Astrocyte (in vitro differentiated cells and primary cell): ENCODE measurements at regions not wholly inside any gene's neighbourhood (a gene's known extent, or its start where the extent isn't known, plus 50 kb on each side); places are given as distances from the start of the nearest gene placed in this dataset.

ENCODE experiments used
- CTCF ChIP-seq: IDR thresholded peaks from 2 replicates; pipeline ENCODE4 v1.5.1; 2011; ENCODE audit warnings: low read depth, mild to moderate bottlenecking, inconsistent platforms, low read length, moderate library complexity; ENCODE audit not compliant: insufficient read depth
- EZH2 ChIP-seq: IDR thresholded peaks from 2 replicates; pipeline ENCODE4 v1.6.1; 2012; ENCODE audit warnings: mild to moderate bottlenecking, low read length, inconsistent platforms; ENCODE audit not compliant: insufficient read depth

DNA sequence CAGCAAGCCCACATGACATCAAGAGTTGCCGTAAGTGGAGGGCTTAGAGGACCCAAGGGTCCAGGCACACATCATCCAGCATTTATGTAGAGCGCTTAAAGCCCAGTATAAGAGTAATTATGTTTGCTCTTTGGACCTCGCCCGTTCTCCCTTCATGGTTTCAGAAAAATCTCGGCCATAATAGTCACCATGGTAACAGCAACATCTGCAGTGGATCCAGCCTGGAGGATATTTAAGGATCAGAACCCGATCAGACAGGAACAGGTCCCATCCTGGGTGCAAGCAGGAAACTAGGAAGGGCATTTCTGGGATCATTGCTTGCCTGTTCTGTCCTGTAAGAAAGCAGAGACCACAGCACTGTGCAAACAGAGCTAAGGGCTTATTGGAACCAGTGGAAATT is 89.9 kb upstream of the KAZN start:
- no peak for TF ChIP-seq EZH2
- TF ChIP-seq CTCF = no peak
